H7 (cell line): ENCODE measurements at regions not wholly inside any gene's neighbourhood (a gene's known extent, or its start where the extent isn't known, plus 50 kb on each side); places are given as distances from the start of the nearest gene placed in this dataset.
"Not testable (repeated sequence)": the region's sequence is repeated elsewhere in the genome, so short reads cannot be mapped to it uniquely, and the experiment has no call there.

Experiments used
- DNase-seq: peaks from one replicate; pipeline ENCODE4 v3.0.0; 2012
- H3K27me3 ChIP-seq: 2 replicates; pipeline ENCODE4 v1.6.0; 2011; ENCODE audit warnings: mild to moderate bottlenecking, low read length; ENCODE audit not compliant: control insufficient read depth, insufficient read depth
- H3K36me3 ChIP-seq: replicated peaks from 2 replicates; pipeline ENCODE4 v1.5.1; 2011; ENCODE audit warnings: low read length; ENCODE audit not compliant: control insufficient read depth, insufficient read depth
- H3K4me3 ChIP-seq: 2 replicates; pipeline ENCODE4 v1.5.1; 2011; ENCODE audit warnings: low read depth, mild to moderate bottlenecking, control low read depth, low read length, moderate library complexity; ENCODE audit not compliant: insufficient read depth

DNA sequence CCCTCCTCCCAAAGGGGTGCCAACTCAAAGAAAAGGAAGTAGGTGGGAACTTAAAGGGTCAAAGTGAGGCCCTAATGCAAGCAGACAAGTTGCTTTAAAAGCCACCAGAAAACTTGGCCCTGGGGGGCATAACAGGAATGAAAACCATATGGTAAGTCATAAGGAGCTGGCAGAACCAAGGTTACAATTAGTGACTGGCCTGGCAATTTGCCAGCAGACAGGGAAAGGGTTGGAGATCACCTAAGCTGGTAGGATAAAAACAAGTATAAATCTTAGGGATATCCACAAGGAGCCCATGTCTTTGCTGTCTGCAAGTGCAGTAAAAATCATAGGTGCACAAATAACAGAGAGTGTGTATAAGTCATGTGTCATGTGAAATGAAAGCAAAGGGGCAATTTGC is 256.7 kb upstream of the LRRTM4 start:
- Histone ChIP-seq H3K36me3 (no peaks in the 10 kb centered on the region), H3K4me3 (no peak overlapping the region), H3K27me3 (no peaks in the 10 kb centered on the region)
- no peak for DNase-seq

DNA sequence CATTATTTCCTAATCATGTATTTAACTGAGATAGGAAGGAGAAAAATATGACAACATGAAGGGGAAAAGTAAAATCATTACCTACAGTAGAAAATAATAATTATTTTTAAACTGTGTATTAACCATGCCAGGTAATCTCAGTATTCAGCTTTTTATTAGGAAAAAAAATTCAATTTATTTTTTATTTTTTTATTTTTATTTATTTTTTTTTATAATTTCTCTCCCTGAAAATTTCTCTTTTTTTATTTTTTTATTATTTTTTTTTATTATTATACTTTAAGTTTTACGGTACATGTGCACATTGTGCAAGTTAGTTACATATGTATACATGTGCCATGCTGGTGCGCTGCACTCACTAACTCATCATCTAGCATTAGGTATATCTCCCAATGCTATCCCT is 271.3 kb upstream of the LRRTM4 start:
- not testable (repeated sequence) for H3K36me3 ChIP-seq, H3K4me3 ChIP-seq, DNase-seq, H3K27me3 ChIP-seq

DNA sequence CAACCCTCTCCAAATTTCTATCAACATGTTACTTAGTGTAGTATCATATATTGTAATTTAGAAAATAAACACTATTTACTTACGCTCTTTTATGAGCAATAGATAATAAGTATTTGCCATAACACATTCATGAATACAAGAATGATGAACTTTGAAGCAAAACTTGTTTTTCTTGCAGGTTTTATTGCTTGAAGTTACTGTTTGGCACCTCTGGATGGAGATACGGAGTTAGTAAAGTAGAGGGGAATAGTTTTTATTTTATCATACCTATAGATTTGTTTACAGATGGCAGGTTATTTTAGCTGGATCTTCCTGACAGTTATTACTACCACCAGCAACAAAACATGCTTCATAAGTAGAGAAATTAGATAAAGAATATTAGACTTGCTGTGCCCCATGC is 274.2 kb upstream of the LRRTM4 start:
- Histone ChIP-seq H3K36me3 (no peaks in the 10 kb centered on the region), H3K27me3 (no peaks in the 10 kb centered on the region), H3K4me3 (no peak overlapping the region)
- DNase-seq: no peak

DNA sequence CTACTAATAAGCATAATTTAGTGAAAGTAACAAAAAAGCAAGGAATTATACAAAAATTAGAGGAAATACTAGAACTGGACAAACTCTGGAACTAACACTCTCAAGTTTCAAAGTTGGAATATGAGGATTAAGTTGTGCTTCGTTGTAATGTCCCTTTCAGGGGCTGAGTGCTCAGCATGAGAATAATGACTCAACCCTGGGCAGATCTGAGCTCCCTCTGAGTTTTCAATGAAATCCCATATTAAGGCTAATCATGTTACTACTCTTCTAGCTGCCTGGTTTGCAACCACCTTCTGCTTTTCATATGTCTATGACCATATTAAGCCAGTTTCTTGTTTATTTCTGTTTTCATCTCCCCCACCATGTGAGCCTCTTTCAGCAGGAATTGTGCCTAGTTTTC is 274.9 kb upstream of the LRRTM4 start:
- no peak overlapping the region for H3K4me3 ChIP-seq
- H3K36me3 ChIP-seq: no peaks in the 10 kb centered on the region
- H3K27me3 ChIP-seq: no peaks in the 10 kb centered on the region
- peak; percentile 4 for DNase-seq

DNA sequence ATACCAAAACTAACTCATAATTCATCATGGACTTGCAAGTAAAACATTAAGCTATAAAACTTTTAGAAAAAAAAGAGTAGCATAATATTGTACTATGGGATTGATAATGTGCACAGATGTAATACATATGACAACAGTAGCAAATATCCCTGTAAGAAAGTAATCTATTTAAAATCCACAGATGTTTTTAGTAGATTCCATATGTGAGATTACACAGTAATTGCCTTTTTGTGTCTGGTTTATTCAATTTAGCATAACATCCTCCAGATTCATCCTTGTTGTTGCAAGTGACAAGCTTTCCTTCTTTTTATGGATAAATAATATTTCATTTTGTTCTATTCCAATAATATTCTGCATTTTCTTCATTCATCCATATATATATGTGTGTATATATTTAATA is 278.2 kb upstream of the LRRTM4 start:
- no peak for DNase-seq

DNA sequence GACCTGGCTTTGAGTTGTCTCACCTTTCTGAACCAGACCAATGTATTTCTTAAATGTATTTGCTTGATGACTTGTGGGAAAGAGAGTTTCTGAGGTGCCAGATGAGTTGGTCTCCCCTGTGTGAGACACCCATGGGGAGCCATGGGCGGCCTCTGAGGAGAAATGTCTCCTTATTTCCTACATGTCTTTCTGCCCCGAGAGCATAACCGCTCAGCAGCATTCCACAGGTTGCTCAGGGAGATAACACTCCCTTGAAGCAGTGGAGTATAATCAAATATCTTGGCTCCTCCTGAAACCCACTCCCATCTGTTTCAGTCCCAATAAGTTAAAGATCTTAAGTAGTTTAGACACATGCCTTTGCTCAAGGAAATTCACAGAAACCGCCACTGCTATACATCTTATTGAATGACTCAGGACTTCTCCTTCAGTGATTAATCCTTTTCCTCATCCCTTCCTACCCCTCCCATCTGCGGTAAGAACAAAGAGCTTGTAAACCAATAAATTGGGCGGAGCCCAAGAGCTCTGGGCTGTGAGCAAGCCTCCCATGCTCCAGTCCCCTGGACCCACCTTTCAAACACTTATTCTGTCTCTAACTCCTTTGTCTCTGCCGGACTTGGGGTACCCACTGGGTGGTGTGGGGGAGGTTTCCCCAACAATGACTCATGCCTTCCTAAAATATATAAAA is 285.5 kb upstream of the LRRTM4 start:
- H3K4me3 ChIP-seq: no peak overlapping the region
- no peaks in the 10 kb centered on the region for H3K36me3 ChIP-seq
- DNase-seq: no peak
- H3K27me3 ChIP-seq: no peaks in the 10 kb centered on the region

More for the DNA sequence above, 278.2 kb upstream of the LRRTM4 start:
- no peaks in the 10 kb centered on the region for H3K27me3 ChIP-seq
- H3K36me3 ChIP-seq: no peaks in the 10 kb centered on the region
- no peak overlapping the region for H3K4me3 ChIP-seq

DNA sequence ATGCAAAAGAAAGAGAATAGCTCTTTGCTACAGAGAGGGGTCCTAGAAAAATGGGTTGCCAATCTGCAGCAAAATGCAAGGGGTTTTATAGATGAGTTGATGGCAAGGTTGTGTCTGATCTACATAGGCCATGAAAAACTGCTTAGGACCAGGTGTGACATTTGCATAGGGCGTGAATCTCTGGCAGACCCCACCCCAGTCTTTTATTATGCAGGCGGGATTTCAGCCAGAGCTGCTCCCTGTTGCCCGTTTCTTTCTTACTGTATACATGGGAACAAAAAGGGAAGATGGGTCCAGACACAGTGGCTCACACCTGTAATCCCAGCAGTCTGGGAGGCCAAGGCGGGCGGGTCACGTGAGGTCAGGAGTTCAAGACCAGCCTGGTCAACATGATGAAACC is 286.4 kb upstream of the LRRTM4 start:
- H3K4me3 ChIP-seq: no peak overlapping the region
- DNase-seq: no peak
- H3K27me3 ChIP-seq: no peaks in the 10 kb centered on the region
- no peaks in the 10 kb centered on the region for H3K36me3 ChIP-seq

DNA sequence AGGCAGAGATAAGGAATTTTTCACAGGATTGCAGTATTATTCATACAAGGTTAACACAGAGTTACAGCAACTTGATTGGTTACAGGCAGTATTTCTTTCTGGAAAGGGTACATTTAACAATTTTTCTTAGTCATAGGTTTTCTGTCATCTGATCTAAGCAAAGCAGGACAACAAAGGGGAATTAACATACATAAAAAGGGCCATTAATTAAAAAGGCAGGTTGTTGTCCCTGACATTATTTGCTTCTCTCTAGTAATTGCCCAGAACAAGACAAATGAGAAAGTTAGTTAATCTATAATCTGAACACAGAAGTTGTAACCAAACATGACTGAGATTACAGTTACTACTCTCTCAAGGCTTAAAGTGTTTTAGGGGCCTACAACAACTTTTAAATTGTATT is 291.4 kb upstream of the LRRTM4 start:
- H3K36me3 ChIP-seq: no peaks in the 10 kb centered on the region
- DNase-seq: no peak
- no peaks in the 10 kb centered on the region for H3K27me3 ChIP-seq
- H3K4me3 ChIP-seq: no peak overlapping the region

DNA sequence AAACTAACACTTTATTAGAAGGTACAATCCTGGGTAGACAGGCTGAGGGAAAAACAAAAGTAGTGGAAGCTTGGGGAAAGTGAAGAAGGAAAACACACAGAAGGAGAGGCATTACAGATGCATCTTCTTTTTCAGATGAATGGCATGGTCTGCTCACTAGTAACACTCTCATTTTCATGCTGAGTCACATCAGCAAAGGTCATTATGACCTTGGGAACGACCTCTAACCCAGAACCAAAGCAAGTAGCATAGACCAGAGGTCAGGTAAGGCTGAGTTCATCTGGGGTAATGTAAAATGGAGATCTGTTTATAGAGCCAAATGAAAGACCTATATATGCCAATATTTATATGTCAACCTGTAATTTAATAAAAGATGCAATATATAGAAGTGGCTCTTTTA is 294.4 kb upstream of the LRRTM4 start:
- Histone ChIP-seq H3K36me3 (no peaks in the 10 kb centered on the region), H3K4me3 (no peak overlapping the region), H3K27me3 (no peaks in the 10 kb centered on the region)
- no peak for DNase-seq

DNA sequence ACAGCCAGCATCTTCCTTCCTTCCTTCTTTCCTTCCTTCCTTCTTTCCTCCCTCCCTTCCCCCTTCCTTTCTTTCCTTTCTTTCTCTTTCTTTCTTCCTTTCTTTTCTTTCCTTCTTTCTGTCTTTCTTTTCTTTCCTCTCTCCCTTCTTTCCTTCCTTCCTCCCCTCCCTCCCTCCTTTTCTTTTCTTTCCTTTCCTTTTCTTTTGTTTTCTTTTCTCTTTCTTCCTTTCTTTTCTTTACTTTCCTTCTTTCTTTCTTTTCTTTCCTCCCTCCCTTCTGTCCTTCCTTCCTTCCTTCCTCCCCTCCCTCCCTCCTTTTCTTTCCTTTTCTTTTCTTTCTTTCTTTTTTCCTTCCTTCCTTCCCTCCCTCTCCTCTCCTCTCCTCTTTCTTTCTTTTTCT is 296.0 kb upstream of the LRRTM4 start:
- DNase-seq: no peak
- Histone ChIP-seq H3K36me3 (no peaks in the 10 kb centered on the region), H3K27me3 (no peaks in the 10 kb centered on the region), H3K4me3 (no peak overlapping the region)

DNA sequence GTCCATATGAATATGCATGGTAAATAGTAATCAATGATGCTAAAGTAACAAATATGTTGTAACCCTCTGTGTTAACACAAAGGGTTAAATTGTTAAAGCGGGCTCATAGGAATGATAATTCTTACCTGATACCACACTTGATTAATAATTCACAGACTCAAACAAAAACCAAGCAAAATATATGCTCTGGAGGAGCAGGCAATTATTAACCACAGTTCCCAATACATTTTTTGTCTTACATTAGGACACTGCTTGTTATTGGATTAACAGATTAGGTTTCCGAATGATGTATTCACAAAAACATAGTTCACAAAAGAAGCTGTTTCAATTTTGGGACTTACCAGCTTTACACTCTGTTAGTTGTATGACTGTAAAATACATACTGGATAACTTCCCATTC is 300.9 kb upstream of the LRRTM4 start:
- no peak for DNase-seq
- no peaks in the 10 kb centered on the region for H3K36me3 ChIP-seq
- H3K27me3 ChIP-seq: no peaks in the 10 kb centered on the region
- H3K4me3 ChIP-seq: no peak overlapping the region

DNA sequence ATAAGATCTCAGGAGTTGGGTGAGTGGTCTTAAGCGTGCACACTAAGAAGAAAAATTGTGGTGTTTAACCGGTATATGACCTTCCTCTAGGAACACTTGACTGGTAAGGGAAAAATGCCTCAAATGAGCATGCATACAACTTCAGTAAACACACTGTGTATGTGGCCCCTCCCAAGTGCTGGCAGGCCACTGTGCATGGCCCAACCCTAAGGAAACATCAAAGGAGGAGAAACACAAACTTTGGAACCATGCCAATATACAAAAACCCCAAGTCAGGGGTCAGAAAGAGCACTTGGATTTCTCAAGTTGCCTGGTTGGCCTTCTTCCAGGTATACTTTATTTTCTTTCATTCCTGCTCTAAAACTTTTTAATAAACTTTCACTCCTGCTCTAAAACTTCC is 308.9 kb upstream of the LRRTM4 start:
- no peaks in the 10 kb centered on the region; the same call in none of the 2 replicates for H3K36me3 ChIP-seq
- no peaks in the 10 kb centered on the region for H3K27me3 ChIP-seq
- H3K4me3 ChIP-seq: no peak overlapping the region
- DNase-seq: no peak

DNA sequence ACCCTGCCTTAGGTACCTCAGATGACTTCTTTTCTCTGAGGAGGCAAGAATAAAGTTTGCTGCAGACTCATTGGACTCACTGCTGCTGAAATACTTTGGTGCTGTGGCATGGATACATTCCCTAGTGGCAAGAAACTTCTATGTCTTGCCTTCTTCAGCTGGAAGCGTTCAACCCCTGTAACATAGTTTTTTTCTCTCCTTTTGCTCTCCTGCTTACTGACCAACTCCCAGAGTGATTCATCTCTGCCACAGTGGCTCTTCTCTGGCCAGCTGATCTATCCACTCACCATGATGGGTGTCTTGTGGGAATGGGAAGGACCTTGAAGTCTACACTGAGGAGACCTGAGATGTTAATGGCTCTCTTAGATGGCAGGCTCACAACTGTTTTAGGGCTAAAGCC is 309.3 kb upstream of the LRRTM4 start:
- Histone ChIP-seq H3K4me3 (no peak overlapping the region), H3K27me3 (no peaks in the 10 kb centered on the region), H3K36me3 (no peaks in the 10 kb centered on the region; the same call in none of the 2 replicates)
- DNase-seq: no peak

DNA sequence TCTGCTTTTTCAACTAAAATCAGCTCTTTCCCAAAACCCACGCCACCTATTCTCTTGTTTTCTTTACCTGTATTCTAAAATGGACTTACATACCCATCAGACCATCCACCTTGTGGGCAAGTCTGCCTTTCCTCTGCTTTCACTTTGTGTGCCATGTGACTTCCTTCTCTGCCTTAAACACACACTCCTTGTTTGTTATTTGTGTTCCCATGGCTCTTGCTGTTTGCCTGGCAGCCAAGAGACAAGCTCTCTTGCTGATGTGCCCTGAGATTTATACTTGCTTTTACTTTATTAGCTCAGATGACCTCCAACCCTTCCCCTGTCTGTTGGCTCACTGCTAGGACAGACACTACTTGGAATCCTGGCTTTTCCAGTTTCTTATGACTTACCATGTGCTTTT is 309.7 kb upstream of the LRRTM4 start:
- no peak overlapping the region for H3K4me3 ChIP-seq
- H3K36me3 ChIP-seq: no peaks in the 10 kb centered on the region; the same call in none of the 2 replicates
- no peaks in the 10 kb centered on the region for H3K27me3 ChIP-seq
- DNase-seq: no peak

DNA sequence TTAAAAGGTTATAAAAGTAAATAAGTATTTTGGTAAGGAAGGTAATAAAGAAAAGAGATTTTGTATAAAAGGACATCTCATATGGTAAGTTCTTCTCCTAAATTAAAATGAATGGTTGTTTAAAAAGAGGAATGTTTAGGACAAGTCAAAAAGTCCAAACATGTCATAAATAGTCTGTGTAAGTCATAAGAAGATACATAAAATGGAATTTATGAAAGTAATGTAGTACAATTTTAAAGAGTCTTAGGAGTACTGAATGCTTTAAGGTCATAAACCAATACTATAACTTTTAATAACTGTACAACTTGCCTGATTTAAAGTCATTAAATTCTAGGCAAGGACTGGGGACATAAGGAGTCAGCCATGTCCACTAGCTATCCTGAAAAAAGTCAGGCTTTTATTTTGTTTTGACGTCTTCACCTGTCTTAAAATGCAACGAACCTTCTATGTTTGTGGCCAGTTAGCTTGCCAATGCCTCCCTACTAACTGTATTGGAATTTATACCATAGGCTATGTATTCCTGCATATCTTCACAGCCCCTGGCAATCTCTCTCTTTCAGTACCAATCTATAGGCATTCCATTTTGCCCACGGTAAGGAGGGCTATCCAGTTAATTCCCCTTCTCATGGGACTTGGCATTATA is 312.3 kb upstream of the LRRTM4 start:
- no peak for DNase-seq
- H3K4me3 ChIP-seq: no peak overlapping the region

More for the DNA sequence above, 312.3 kb upstream of the LRRTM4 start:
- Histone ChIP-seq H3K36me3 (no peaks in the 10 kb centered on the region; the same call in none of the 2 replicates), H3K27me3 (no peaks in the 10 kb centered on the region)
